Left cardiac atrium (tissue), 4 donors: ENCODE measurements at regions not wholly inside any gene's neighbourhood (a gene's known extent, or its start where the extent isn't known, plus 50 kb on each side); places are given as distances from the start of the nearest gene placed in this dataset.

ENCODE experiments used
- ATAC-seq, 2 donors: fragments of 200-7000 bp; cut with Tn5 transposase; one replicate each; pipeline ENCODE4 v1.9.1; 2020; ENCODE audit warnings: mild to moderate bottlenecking in 2 of 2, moderate library complexity in 2 of 2
- DNase-seq: peaks from one replicate; pipeline ENCODE4 v3.0.0-alpha.2; 2020
- intact Hi-C, 2 donors: fragments of 100-400 bp; cut with DNase I; formaldehyde crosslinking; loops; one replicate each; pipeline versions ENCODE4 v1.14.1 to v1.15.1; 2022 to 2023
- donor health status: DM: no; HTN: yes; CAD: no.
- donor health status: DM: no; HTN: yes; CAD: no; lungs with severe emphysema.
- donor health status: DM: yes; HTN: yes; CAD: no.
- donor health status: Dilated cardiomyopathy.

DNA sequence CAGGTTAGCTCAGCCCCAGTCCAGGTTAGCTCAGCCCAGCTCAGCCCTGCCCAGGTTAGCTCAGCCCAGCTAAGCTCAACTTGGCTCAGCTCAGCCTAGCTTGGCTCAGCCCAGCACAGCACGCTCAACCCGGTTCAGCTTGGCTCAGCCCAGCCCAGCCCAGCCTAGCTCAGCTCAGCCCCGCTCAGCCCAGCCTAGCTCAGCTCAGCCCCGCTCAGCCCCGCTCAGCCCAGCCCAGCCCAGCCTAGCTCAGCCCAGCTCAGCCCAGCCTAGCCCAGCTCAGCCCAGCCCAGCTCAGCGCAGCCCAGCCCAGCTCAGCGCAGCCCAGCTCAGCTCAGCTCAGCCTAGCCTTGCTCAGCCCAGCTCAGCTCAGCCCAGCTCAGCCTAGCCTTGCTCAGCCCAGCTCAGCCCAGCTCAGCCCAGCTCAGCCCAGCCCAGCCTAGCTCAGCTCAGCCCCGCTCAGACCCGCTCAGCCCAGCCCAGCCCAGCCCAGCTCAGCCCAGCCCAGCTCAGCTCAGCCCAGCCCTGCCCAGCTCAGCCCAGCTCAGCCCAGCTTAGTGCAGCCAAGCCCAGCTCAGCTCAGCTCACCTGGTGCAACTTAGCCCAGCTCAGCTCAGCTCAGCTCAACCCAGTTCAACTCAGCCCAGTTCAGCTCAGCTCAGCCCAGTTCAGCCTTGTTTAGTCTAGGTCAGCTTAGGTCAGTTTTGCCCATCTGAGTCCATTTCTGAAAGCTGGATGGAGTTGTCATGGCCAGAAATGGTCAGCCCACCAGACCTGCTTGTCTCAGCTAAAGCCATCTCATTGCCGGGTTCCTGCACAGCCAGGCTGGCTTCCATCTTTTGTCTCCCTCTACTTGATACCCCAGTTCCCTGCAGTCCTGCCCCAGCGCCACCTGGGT lies 333.6 kb downstream of the TMEM121 start:
- intact Hi-C loops = no loop called here
- peak in 1 of 2 donors; percentile 31 for ATAC-seq
- peak; percentile 15 for DNase-seq

GRCh38 chr14:105860615-105861580 lies 334.5 kb downstream of the TMEM121 start:
- no peak for ATAC-seq
- DNase-seq = peak; percentile 14
- intact Hi-C loops = no loop called here

- intact Hi-C loops = no loop called here
- ATAC-seq (no peak), DNase-seq (peak; percentile 15)
Observed at GRCh38 chr14:105861985-105862465, 335.6 kb downstream of the TMEM121 start.

DNA sequence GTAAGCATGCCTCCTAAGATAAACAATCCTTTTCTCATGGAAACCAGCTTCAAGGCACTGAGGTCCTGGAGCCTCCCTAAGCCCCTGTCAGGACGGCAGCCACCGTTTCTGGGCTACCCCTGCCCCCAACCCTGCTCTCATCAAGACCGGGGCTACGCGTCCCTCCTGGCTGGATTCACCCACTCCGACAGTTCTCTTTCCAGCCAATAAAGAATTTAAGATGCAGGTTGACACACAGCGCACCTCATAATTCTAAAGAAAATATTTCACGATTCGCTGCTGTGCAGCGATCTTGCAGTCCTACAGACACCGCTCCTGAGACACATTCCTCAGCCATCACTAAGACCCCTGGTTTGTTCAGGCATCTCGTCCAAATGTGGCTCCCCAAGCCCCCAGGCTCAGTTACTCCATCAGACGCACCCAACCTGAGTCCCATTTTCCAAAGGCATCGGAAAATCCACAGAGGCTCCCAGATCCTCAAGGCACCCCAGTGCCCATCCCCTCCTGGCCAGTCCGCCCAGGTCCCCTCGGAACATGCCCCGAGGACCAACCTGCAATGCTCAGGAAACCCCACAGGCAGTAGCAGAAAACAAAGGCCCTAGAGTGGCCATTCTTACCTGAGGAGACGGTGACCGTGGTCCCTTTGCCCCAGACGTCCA lies 336.3 kb downstream of the TMEM121 start:
- intact Hi-C loops = no loop called here
- DNase-seq = no peak
- ATAC-seq = no peak

GRCh38 chr14:105863296-105864108 lies 337.1 kb downstream of the TMEM121 start:
- no peak for ATAC-seq
- intact Hi-C loops = no loop called here
- peak; percentile 10 for DNase-seq

GRCh38 chr14:105864116-105864515 lies 337.7 kb downstream of the TMEM121 start:
- ATAC-seq (no peak), DNase-seq (no peak)
- intact Hi-C loops = no loop called here

- DNase-seq (peak; percentile 13), ATAC-seq (no peak)
- intact Hi-C loops = no loop called here
Observed at GRCh38 chr14:105864651-105865265, 338.4 kb downstream of the TMEM121 start.

GRCh38 chr14:105865266-105865903 lies 339.0 kb downstream of the TMEM121 start:
- ATAC-seq (no peak), DNase-seq (no peak)
- intact Hi-C loops = no loop called here

DNA sequence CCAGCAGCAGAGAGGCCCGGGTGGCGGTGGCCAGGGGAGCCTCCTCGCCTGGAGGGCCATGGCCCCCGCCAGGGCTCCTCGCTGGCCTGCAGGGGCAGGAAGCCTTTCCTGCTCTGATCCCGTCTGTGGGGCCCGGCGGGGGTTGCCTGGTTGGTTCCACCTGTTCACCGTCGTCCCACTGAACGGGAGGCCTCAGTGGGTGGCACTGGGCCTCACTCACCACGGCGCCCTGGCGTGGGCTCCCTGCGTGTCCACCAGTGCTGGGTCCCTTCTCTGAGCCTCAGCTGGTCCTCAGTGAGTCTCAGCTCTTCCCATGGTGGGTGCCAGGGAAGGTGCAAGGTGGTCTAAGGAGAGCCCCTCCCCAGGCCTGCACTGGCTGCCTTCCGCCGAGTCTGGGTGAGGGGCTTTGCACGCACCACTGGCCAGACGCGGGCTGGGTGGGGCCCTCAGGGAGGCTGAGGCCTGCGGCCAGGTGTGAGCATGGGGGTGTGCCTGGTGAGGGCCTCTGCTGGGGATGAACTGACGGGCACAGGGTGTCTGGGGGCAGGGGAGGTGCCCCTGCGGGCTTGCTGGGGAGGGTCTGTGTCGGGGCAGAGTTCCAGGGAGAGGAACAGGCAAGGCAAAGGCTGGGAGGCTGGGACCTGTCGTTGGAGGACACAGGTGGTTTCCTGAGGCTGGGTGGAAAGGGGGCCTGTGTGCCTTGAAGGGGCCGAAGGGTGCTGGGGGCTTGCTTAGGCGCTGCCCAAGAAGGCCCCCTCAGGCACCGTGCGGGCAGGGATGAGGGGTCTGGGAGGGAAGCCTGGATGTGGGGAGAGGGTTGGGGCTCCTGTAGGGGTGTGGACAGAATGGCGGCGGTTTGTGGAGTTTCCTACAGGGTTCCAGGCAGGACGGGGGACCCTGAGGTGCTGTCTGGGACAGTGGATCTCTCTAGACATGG lies 339.8 kb downstream of the TMEM121 start:
- ATAC-seq = no peak

GRCh38 chr14:105866841-105867321 lies 340.5 kb downstream of the TMEM121 start:
- peak; percentile 9 for DNase-seq
- intact Hi-C loops = no loop called here
- no peak for ATAC-seq

More for the DNA sequence above, 339.8 kb downstream of the TMEM121 start:
- DNase-seq = no peak
- intact Hi-C loops = no loop called here

DNA sequence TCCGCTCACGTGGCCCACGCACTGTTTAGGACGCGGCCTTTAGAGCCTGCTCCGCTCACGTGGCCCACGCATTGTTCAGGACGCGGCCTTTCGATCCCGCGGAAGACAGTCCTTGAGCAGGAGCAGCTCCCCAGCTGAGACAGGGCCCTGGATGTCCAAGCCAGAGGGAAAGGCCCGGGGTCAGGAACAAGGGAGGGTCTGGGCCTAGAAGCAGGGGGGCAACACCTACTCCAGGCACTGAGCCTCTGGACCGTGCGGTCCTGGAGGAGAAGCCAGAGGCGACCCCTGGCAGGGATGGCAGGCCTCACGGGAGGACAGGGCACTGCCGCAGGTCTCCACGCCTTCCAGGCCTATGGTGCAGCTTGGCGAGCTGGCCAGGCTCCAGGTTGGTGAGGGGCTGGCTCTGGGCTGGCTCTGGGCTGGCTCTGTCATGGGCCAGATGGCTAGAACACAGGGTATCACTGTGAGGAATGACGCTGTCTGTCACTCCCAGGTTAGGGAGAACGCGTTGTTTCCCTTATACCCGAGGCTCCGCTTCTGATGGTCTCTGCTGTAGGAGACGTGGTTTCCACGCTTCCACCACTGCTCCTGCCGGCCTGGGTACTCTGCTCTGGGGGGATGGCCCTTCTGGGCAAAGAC lies 341.7 kb downstream of the TMEM121 start:
- intact Hi-C loops = no loop called here
- DNase-seq (no peak), ATAC-seq (no peak)

- ATAC-seq (no peak), DNase-seq (no peak)
- intact Hi-C loops = no loop called here
Observed at GRCh38 chr14:105871590-105871989, 345.2 kb downstream of the TMEM121 start.

DNA sequence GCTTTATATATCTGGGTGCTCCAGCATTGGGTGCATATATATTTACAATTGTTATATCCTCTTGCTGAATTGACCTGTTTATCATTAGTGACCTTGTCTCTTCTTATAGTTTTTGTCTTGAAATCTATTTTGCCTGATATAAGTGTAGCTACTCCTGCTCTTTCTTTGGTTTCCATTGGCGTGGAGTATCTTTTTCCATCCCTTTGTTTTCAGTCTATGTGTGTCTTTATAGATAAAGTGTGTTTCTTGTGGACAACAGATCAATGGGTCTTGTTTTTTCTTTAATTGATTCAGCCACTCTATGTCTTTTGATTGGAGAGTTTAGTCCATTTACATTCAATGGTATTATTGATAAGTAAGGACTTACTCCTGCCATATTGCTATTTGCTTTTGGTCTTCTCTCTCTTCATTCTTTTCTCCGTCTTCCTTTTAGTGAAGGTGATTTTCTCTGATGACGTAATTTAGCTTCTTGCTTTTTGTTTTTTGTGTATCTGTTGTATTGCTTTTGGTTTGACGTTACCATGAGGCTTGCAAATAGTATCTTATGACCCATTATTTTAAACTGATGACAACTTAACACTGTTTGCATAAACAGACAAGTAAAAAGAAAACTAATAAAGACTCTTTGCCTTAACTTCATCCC lies 347.6 kb downstream of the TMEM121 start:
- intact Hi-C loops = no loop called here
- DNase-seq (no peak), ATAC-seq (no peak)

GRCh38 chr14:105876158-105876557 lies 349.8 kb downstream of the TMEM121 start:
- no peak for ATAC-seq
- intact Hi-C loops = no loop called here
- no peak for DNase-seq

DNA sequence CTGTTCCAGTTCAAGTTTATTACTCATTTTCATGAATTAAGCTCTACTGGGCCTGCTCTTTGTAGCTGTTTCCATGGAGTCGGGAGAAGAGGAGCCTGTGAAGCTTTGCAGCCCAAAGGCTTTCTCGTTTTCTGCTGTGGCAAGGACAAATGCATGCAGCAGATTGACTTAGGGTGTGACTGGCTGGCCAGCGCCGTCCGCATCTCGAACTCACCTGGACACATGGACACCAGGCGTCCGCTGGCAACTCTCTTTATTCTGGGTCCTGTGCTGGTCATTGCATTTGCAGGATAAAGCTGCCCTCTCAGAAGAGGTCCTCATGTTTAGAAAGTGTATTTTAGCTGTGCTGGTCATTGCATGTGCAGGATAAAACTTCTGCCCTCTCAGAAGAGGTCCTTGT lies 350.4 kb downstream of the TMEM121 start:
- intact Hi-C loops = no loop called here
- peak; percentile 11 for DNase-seq
- no peak for ATAC-seq
